ENCODE measurements at regions not wholly inside any gene's neighbourhood (a gene's known extent, or its start where the extent isn't known, plus 50 kb on each side); places are given as distances from the start of the nearest gene placed in this dataset.

GRCh38 chr7:69277366-69277765 lies 320.9 kb upstream of the AUTS2 start:
- no peaks in the 10 kb centered on the region for H3K9me2 ChIP-seq (ENCODE audit: insufficient read depth)
- H3K79me2 ChIP-seq (replicated peaks; ENCODE audit: insufficient read depth) = no peaks in the 10 kb centered on the region
- TF ChIP-seq CTCF (conservative IDR thresholded peaks at IDR 0.05; ENCODE audit: low read depth in 2 of 2) (no peak), ZNF331 (CRISPR knock-in tag; IDR thresholded peaks at IDR 0.05; ENCODE audit: low read depth) (no peak), STAT1 (IDR thresholded peaks at IDR 0.05; ENCODE audit: unreplicated experiment) (no peak), REST (IDR thresholded peaks at IDR 0.05; ENCODE audit: unreplicated experiment) (no peak), EZH2 (IDR thresholded peaks at IDR 0.05; ENCODE audit: low read depth, unreplicated experiment) (no peak), NANOG (IDR thresholded peaks at IDR 0.05; ENCODE audit: borderline replicate concordance) (no peak), POLR2AphosphoS5 (IDR thresholded peaks at IDR 0.05; ENCODE audit: low read depth) (no peak), ZNF114 (CRISPR knock-in tag; IDR thresholded peaks at IDR 0.05) (no peak), JUNB (IDR thresholded peaks at IDR 0.05; ENCODE audit: unreplicated experiment) (no peak), CREB1 (CRISPR knock-in tag; IDR thresholded peaks at IDR 0.05; ENCODE audit: low read depth) (no peak), ETS1 (IDR thresholded peaks at IDR 0.05) (no peak), EZH2phosphoT487 (IDR thresholded peaks at IDR 0.05; ENCODE audit: unreplicated experiment) (no peak), ZNF462 (CRISPR knock-in tag; IDR thresholded peaks at IDR 0.05) (no peak)
- Mint-ChIP-seq H3K36me3 (ENCODE audit: low read depth) (peaks cover 34% of the 10 kb centered on the region), H3K9me3 (peaks cover 96% of the 10 kb centered on the region), H3K4me3 (no peak overlapping the region), H3K4me1 (no peaks in the 10 kb centered on the region), H3K27me3 (ENCODE audit: insufficient read depth, low read depth, poor library complexity) (peaks cover 2% of the 10 kb centered on the region), H3K27ac (no peak overlapping the region)
- no peaks in the 10 kb centered on the region for H4K20me1 ChIP-seq (replicated peaks; ENCODE audit: insufficient read depth)
- ATAC-seq (no peak), DNase-seq (ENCODE audit: low spot score) (no peak)
- H3K36me3 ChIP-seq (ENCODE audit: insufficient read depth) = peaks cover 3% of the 10 kb centered on the region; the same call in 1 of the 2 replicates
- H3K4me1 ChIP-seq (ENCODE audit: insufficient read depth) = no peaks in the 10 kb centered on the region
- H3F3A ChIP-seq (replicated peaks; ENCODE audit: low read depth) = no peaks in the 10 kb centered on the region
- H3K4me3 ChIP-seq = no peak overlapping the region
- H3K27ac ChIP-seq (ENCODE audit: low read depth) = no peak overlapping the region
- H2AFZ ChIP-seq = no peak overlapping the region
- H3K27me3 ChIP-seq (ENCODE audit: insufficient read depth) = no peaks in the 10 kb centered on the region
- H3K4me2 ChIP-seq = no peak overlapping the region
